ENCODE measurements at regions not wholly inside any gene's neighbourhood (a gene's known extent, or its start where the extent isn't known, plus 50 kb on each side); places are given as distances from the start of the nearest gene placed in this dataset.

DNA sequence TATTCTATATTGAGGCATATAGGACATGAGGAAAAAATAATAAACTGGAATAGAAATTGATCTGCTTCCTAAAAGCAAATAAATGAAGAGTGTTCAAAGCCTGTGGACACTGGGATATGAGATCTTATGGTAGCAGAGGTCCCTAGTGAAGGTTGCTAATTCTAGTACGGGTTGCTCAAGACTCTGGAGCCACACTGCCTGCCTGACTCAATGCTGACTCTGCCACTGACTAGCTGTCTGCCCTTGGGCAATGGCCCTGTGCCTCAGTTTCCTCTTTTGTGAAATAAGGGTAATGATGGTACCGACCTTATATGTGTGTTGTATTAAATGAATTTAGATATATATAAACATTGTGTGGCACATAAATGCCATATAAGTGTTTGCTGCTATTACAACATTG is 59.0 kb upstream of the C1orf53 start (continued):
- no peak for TF ChIP-seq USF2 (IDR thresholded peaks at IDR 0.05; ENCODE audit: low read length)

All from H1 (cell line).